Heart right ventricle (tissue), 16 donors: ENCODE measurements at regions not wholly inside any gene's neighbourhood (a gene's known extent, or its start where the extent isn't known, plus 50 kb on each side); places are given as distances from the start of the nearest gene placed in this dataset.

ENCODE experiments used
- ATAC-seq, 8 donors: fragments of 200-7000 bp; cut with Tn5 transposase; one replicate each; pipeline ENCODE4 v1.9.1; 2020; ENCODE audit warnings: mild to moderate bottlenecking in 8 of 8, moderate library complexity in 8 of 8, moderate number of reproducible peaks in 1 of 8
- DNase-seq, 2 donors: peaks; one replicate each; pipeline ENCODE4 v3.0.0-alpha.2; 2020
- H3K27ac ChIP-seq, 10 donors: fragments of 200-600 bp; sonication (generic) in 2 of 10; one replicate each; pipeline versions ENCODE4 v1.5.0 to v1.8.0; 2020 to 2022; ENCODE audit warnings: mild to moderate bottlenecking in 3 of 10
- H3K27me3 ChIP-seq, 7 donors: fragments of 200-600 bp; one replicate each; pipeline ENCODE4 v1.8.0; 2021 to 2022; ENCODE audit warnings: mild to moderate bottlenecking in 2 of 7
- H3K36me3 ChIP-seq, 9 donors: fragments of 200-600 bp; sonication (generic) in 1 of 9; one replicate each; pipeline versions ENCODE4 v1.5.0 to v1.8.0; 2020 to 2022; ENCODE audit warnings: mild to moderate bottlenecking in 2 of 9
- H3K4me1 ChIP-seq, 9 donors: fragments of 200-600 bp; sonication (generic) in 1 of 9; one replicate each; pipeline versions ENCODE4 v1.5.0 to v1.8.0; 2020 to 2022; ENCODE audit warnings: mild to moderate bottlenecking in 4 of 9
- H3K4me3 ChIP-seq, 10 donors: fragments of 200-600 bp; sonication (generic) in 2 of 10; one replicate each; pipeline versions ENCODE4 v1.5.0 to v1.8.0; 2020 to 2022; ENCODE audit warnings: mild to moderate bottlenecking in 7 of 10, moderate library complexity in 2 of 10
- H3K9me3 ChIP-seq, 11 donors: fragments of 200-600 bp in 10 of 11; sonication (generic) in 2 of 11; one replicate each; pipeline versions ENCODE4 v1.5.0 to v1.8.0; 2013 to 2022; ENCODE audit warnings: mild to moderate bottlenecking in 2 of 11, control low read depth in 1 of 11, moderate library complexity in 1 of 11
- CTCF ChIP-seq, 9 donors: fragments of 200-600 bp; sonication (generic) in 2 of 9; IDR thresholded peaks; one replicate each; pipeline versions ENCODE4 v1.5.0 to v1.8.0; 2021 to 2022; ENCODE audit warnings: antibody characterized with exemption in 9 of 9, mild to moderate bottlenecking in 5 of 9, moderate library complexity in 1 of 9
- WGBS, 2 donors: extraction: QIAGEN DNeasy Blood & Tissue Kit; methylation state at CpG; one replicate each; pipeline ENCODE4 v1.1.7; 2013; ENCODE audit warnings: inconsistent platforms in 1 of 2; 5-methylcytosine and 5-hydroxymethylcytosine counted together
- intact Hi-C, 10 donors: fragments of 100-400 bp; cut with DNase I; formaldehyde crosslinking; loops; one replicate each; pipeline versions ENCODE4 v1.11.1 to v1.14.2; 2022
- donor health status: Arrhythmogenic right ventricular cardiomyopathy.
- donor health status: ischemic (EF 13 %, LVEDD 7.1; RV severe dilation, severe dysfunction).
- donor health status: healthy with polysubstance abuse.
- donor health status: DM: no; HTN: yes; CAD: no.
- donor health status: DM: no; HTN: no; CAD: no.
- donor health status: ischemic (EF 25% LVEDD 6.9; RV normal size, moderate dysfunction).
- donor health status: ischemic (EF 25% LVEDD 5.7; RV mildly dilated, moderate dysfunction).
- donor health status: healthy.
- donor health status: DM: yes; HTN: yes; CAD: no.
- donor health status: Ischemic cardiomyopathy.
- donor health status: ischemic (EF 35%, LVEDD 5.7; RV mildly dilated, moderate dysfunction).
- donor health status: nonischemic (EF 11% LVEDD 7.7; RV severe dilation, severe dysfunction).
- donor health status: DM: yes; HTN: yes; CAD: no.
- donor health status: PGD.
- donor health status: ischemic (EF 29% LVEDD 5.4; RV normal size, mild dysfunction).
- donor health status: nonischemic (EF 23%, LVEDD 6.1; RV moderate dilation, normal function).

- Histone ChIP-seq H3K4me3 (no peak overlapping the region), H3K36me3 (no peaks in the 10 kb centered on the region), H3K27ac (no peak overlapping the region), H3K27me3 (no peaks in the 10 kb centered on the region), H3K9me3 (no peaks in the 10 kb centered on the region), H3K4me1 (peaks cover 0 to 5% (median 0%) of the 10 kb centered on the region in 9 donors)
- intact Hi-C loops: no loop called here
- ATAC-seq: peak in 1 of 8 donors; percentile 52
- no peak for TF ChIP-seq CTCF (IDR thresholded peaks at IDR 0.05)
- no peak for DNase-seq
- 41 to 51% methylated on average over 4 of the region's 4 CpGs for WGBS, 2 donors
Observed at GRCh38 chr14:58882577-58883018, 244.8 kb downstream of the DACT1 start.

GRCh38 chr14:58884442-58884841 lies 246.7 kb downstream of the DACT1 start:
- H3K27ac ChIP-seq: no peak overlapping the region
- ATAC-seq (no peak), DNase-seq (no peak)
- H3K9me3 ChIP-seq: no peaks in the 10 kb centered on the region
- H3K27me3 ChIP-seq: no peaks in the 10 kb centered on the region
- H3K4me3 ChIP-seq: no peak overlapping the region
- peak in 5 of 9 donors; percentile 5 to 31 (median 17) for TF ChIP-seq CTCF (IDR thresholded peaks at IDR 0.05)
- peaks cover 0 to 5% (median 0%) of the 10 kb centered on the region in 9 donors for H3K4me1 ChIP-seq
- 82 to 86% methylated on average over 2 of the region's 2 CpGs for WGBS, 2 donors
- intact Hi-C loops: no loop called here
- no peaks in the 10 kb centered on the region for H3K36me3 ChIP-seq

GRCh38 chr14:58887931-58888330 lies 250.2 kb downstream of the DACT1 start:
- H3K27ac ChIP-seq: no peak overlapping the region
- H3K36me3 ChIP-seq: no peaks in the 10 kb centered on the region
- DNase-seq (no peak), ATAC-seq (no peak)
- no peak overlapping the region for H3K4me3 ChIP-seq
- WGBS, 2 donors: 89 to 100% methylated on average over 2 of the region's 2 CpGs
- H3K27me3 ChIP-seq: peaks cover 0 to under 1% (median 0%) of the 10 kb centered on the region in 7 donors
- no peak for TF ChIP-seq CTCF (IDR thresholded peaks at IDR 0.05)
- intact Hi-C loops: no loop called here
- H3K4me1 ChIP-seq: peaks cover 0 to under 1% (median 0%) of the 10 kb centered on the region in 9 donors
- H3K9me3 ChIP-seq: no peaks in the 10 kb centered on the region

GRCh38 chr14:58898655-58899316 lies 261.0 kb downstream of the DACT1 start:
- 58 to 64% methylated on average over 4 of the region's 4 CpGs for WGBS, 2 donors
- DNase-seq: no peak
- Histone ChIP-seq H3K4me1 (no peaks in the 10 kb centered on the region), H3K9me3 (no peaks in the 10 kb centered on the region), H3K27me3 (no peaks in the 10 kb centered on the region), H3K4me3 (no peak overlapping the region), H3K36me3 (no peaks in the 10 kb centered on the region), H3K27ac (peak overlapping the region in 4 of 10 donors; percentile 4 to 52 (median 51))
- TF ChIP-seq CTCF (IDR thresholded peaks at IDR 0.05): no peak
- intact Hi-C loops: no loop called here
- ATAC-seq: peak in 2 of 8 donors; percentile 11 to 78
